ENCODE measurements at regions not wholly inside any gene's neighbourhood (a gene's known extent, or its start where the extent isn't known, plus 50 kb on each side); places are given as distances from the start of the nearest gene placed in this dataset.
A peak's percentile ranks its signal among the peaks of the same experiment; 100 is the strongest.

GRCh38 chr6:16868968-16869367, 107.7 kb upstream of the ATXN1 start:
- DNase-seq (ENCODE audit: extremely low read depth in 1 of 4, low spot score in 3 of 4) = no peak
- Histone ChIP-seq H2AFZ (ENCODE audit: low read depth, low read length) (no peak overlapping the region), H3K9me3 (replicated peaks; ENCODE audit: control insufficient read depth, insufficient read depth, low read depth, low read length) (no peaks in the 10 kb centered on the region), H3K4me3 (no peak overlapping the region), H3K4me1 (replicated peaks in 1 of 2; ENCODE audit: control insufficient read depth in 2 of 2, insufficient read depth in 2 of 2, low read length in 2 of 2) (no peaks in the 10 kb centered on the region; a peak in 2 of 5 replicates), H3K27me3 (ENCODE audit: control insufficient read depth in 2 of 2, insufficient read depth in 2 of 2, low read length in 2 of 2) (peaks cover 0 to 5% of the 10 kb centered on the region in 2 experiments; a peak in 3 of 5 replicates), H3K9ac (ENCODE audit: insufficient read depth in 1 of 2, low read depth in 2 of 2, low read length in 2 of 2) (no peak overlapping the region), H3K4me2 (ENCODE audit: insufficient read depth, low read length) (no peak overlapping the region), H3K79me2 (ENCODE audit: control insufficient read depth, insufficient read depth, low read length) (no peaks in the 10 kb centered on the region), H3K9me1 (ENCODE audit: control insufficient read depth, insufficient read depth, low read length) (no peaks in the 10 kb centered on the region), H4K20me1 (replicated peaks; ENCODE audit: control insufficient read depth, insufficient read depth, low read length) (no peaks in the 10 kb centered on the region), H3K27ac (ENCODE audit: extremely low read depth, low read depth, low read length) (no peak overlapping the region), H3K36me3 (ENCODE audit: control insufficient read depth, insufficient read depth, low read length) (no peaks in the 10 kb centered on the region)
- ChIA-PET POLR2A (interaction anchor here (0.9 kb wide), 1 partner anchor 29 kb away, joined by 4 read pairs; no protein-coding TSS in a partner anchor), CTCF (ENCODE audit: low intra/inter-chr PET ratio) (no interaction called here)
- TF ChIP-seq FOSL1 (tag; conservative IDR thresholded peaks at IDR 0.05) = peak; percentile 31; the same call in 1 of the 2 replicates
- peak; percentile 48; the same call in 1 of the 2 replicates for TF ChIP-seq JUND (IDR thresholded peaks at IDR 0.05; ENCODE audit: borderline replicate concordance, low read depth, low read length)
- peak; percentile 20; the same call in 1 of the 3 replicates for TF ChIP-seq JUND (tag; IDR thresholded peaks at IDR 0.05; ENCODE audit: borderline replicate concordance, low read depth, low read length)
- TF ChIP-seq CBFA2T3 (IDR thresholded peaks at IDR 0.05) = peak; percentile 26; the same call in 1 of the 2 replicates
- TF ChIP-seq C11orf30 (IDR thresholded peaks at IDR 0.05; ENCODE audit: low read depth) = no peak
- no peak for TF ChIP-seq HBP1 (CRISPR knock-in tag; IDR thresholded peaks at IDR 0.05)
- no peak for TF ChIP-seq BCL6 (CRISPR knock-in tag; IDR thresholded peaks at IDR 0.05)
- 0 out of 2 replicates have a peak, but pooled peaks have one; percentile 10 for TF ChIP-seq TCF3 (CRISPR knock-in tag; IDR thresholded peaks at IDR 0.05)
- TF ChIP-seq, protein P1, sequence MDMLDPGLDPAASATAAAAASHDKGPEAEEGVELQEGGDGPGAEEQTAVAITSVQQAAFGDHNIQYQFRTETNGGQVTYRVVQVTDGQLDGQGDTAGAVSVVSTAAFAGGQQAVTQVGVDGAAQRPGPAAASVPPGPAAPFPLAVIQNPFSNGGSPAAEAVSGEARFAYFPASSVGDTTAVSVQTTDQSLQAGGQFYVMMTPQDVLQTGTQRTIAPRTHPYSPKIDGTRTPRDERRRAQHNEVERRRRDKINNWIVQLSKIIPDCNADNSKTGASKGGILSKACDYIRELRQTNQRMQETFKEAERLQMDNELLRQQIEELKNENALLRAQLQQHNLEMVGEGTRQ (CRISPR knock-in tag; IDR thresholded peaks at IDR 0.05) = no peak
- no peak for FAIRE-seq
- in situ Hi-C loops (cut with MboI) = no loop called here
- WGBS (ENCODE audit: insufficient coverage, low coverage, missing lambda C conversion rate) = 0% methylated on average over 3 of the region's 3 CpGs
- ATAC-seq = no peak
- no TSS peak for BruUV-seq (replicated peaks)
- intact Hi-C loops (cut with micrococcal nuclease) = no loop called here

All from K562 (cell line).